Astrocyte (in vitro differentiated cells and primary cell): ENCODE measurements at regions not wholly inside any gene's neighbourhood (a gene's known extent, or its start where the extent isn't known, plus 50 kb on each side); places are given as distances from the start of the nearest gene placed in this dataset.

ENCODE experiments used
- CTCF ChIP-seq: IDR thresholded peaks from 2 replicates; pipeline ENCODE4 v1.5.1; 2011; ENCODE audit warnings: low read depth, mild to moderate bottlenecking, inconsistent platforms, low read length, moderate library complexity; ENCODE audit not compliant: insufficient read depth
- EZH2 ChIP-seq: IDR thresholded peaks from 2 replicates; pipeline ENCODE4 v1.6.1; 2012; ENCODE audit warnings: mild to moderate bottlenecking, low read length, inconsistent platforms; ENCODE audit not compliant: insufficient read depth

DNA sequence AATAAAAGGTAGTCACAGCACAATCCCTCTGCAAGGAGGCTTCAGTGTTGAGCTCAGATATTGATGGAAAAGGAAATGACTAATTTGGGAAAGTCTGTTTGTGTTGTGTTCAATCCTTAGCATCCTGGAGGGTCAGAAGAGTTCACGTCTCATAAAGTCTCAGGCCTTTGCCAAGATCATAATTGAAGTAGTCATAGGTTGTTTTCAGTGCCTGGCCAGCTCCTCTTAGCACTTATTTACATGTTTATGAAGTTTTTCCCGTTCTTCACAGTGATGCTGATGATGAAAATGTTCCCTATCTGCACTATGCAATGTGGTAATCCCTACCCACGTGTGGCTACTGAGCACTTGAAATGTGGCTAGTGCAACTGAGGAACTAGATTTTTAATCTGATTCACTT, 61.6 kb upstream of the TGFBR2 start:
- TF ChIP-seq CTCF (no peak), EZH2 (no peak)
